ENCODE measurements at regions not wholly inside any gene's neighbourhood (a gene's known extent, or its start where the extent isn't known, plus 50 kb on each side); places are given as distances from the start of the nearest gene placed in this dataset.
"Not testable (repeated sequence)": the region's sequence is repeated elsewhere in the genome, so short reads cannot be mapped to it uniquely, and the experiment has no call there.

- ChIA-PET POLR2A (no interaction called here), CTCF (no interaction called here)
- no peak for TF ChIP-seq TEAD4 (IDR thresholded peaks at IDR 0.05; ENCODE audit: borderline replicate concordance, insufficient read depth)
- TF ChIP-seq GABPA (IDR thresholded peaks at IDR 0.05; ENCODE audit: low read depth): no peak
- TF ChIP-seq EP300 (IDR thresholded peaks at IDR 0.05; ENCODE audit: borderline replicate concordance in 1 of 2, low read depth in 1 of 2, low read length in 1 of 2): no peak
- no peak for TF ChIP-seq EZH2phosphoT487 (IDR thresholded peaks at IDR 0.05; ENCODE audit: borderline replicate concordance, low read depth)
- no peak for TF ChIP-seq NRF1 (IDR thresholded peaks at IDR 0.05; ENCODE audit: low read depth, low read length)
- TF ChIP-seq YY1 (IDR thresholded peaks at IDR 0.05; ENCODE audit: low read depth): no peak
- TF ChIP-seq GATA2 (CRISPR knock-in tag; IDR thresholded peaks at IDR 0.05): no peak
- TF ChIP-seq SMC3 (IDR thresholded peaks at IDR 0.05; ENCODE audit: low read depth, low read length): no peak
- TF ChIP-seq CTCF (IDR thresholded peaks at IDR 0.05): no peak
- no peak for TF ChIP-seq RAD21 (IDR thresholded peaks at IDR 0.05; ENCODE audit: low read length)
- no peak for TF ChIP-seq FOXM1 (IDR thresholded peaks at IDR 0.05; ENCODE audit: low read depth)
- TF ChIP-seq USF1 (IDR thresholded peaks at IDR 0.05; ENCODE audit: borderline replicate concordance, low read depth): no peak
- TF ChIP-seq RFX5 (IDR thresholded peaks at IDR 0.05; ENCODE audit: low read length): no peak
- H3K4me2 ChIP-seq: no peak overlapping the region
- no peaks in the 10 kb centered on the region for H3K79me2 ChIP-seq (ENCODE audit: insufficient read depth)
- no peaks in the 10 kb centered on the region for H3F3A ChIP-seq (replicated peaks; ENCODE audit: insufficient read depth)
- H3K27ac ChIP-seq (ENCODE audit: low read depth in 2 of 2, low read length in 1 of 2): no peak overlapping the region
- H4K20me1 ChIP-seq (ENCODE audit: insufficient read depth): no peaks in the 10 kb centered on the region
- no peaks in the 10 kb centered on the region for H3K4me1 ChIP-seq (ENCODE audit: control insufficient read depth in 1 of 2, insufficient read depth in 2 of 2, low read depth in 1 of 2, low read length in 1 of 2)
- H2AFZ ChIP-seq (ENCODE audit: low read depth): no peak overlapping the region
- 60% methylated on average over 6 of the region's 6 CpGs for WGBS (ENCODE audit: low lambda C conversion rate)
- no peaks in the 10 kb centered on the region for H3K27me3 ChIP-seq (ENCODE audit: insufficient read depth)
- H3K9me2 ChIP-seq: no peaks in the 10 kb centered on the region
- DNase-seq: no peak
- H3K9me3 ChIP-seq: no peaks in the 10 kb centered on the region
- no peaks in the 10 kb centered on the region for H3K36me3 ChIP-seq (replicated peaks in 1 of 2; ENCODE audit: control insufficient read depth in 1 of 2, insufficient read depth in 2 of 2, low read length in 1 of 2)
- no peak overlapping the region for H3K9ac ChIP-seq
- no peak overlapping the region for H3K4me3 ChIP-seq (ENCODE audit: low read depth in 2 of 2, low read length in 1 of 2)
Measured at GRCh38 chr10:43921478-43921877, 272.8 kb upstream of the ZNF32 start.

- DNase-seq, CTCF ChIA-PET: not testable (repeated sequence)
- 34% methylated on average over 11 of the region's 12 CpGs for WGBS (ENCODE audit: low lambda C conversion rate)
Measured at GRCh38 chr10:43920236-43920758, 271.6 kb upstream of the ZNF32 start.

More at GRCh38 chr10:43920236-43920758, 271.6 kb upstream of the ZNF32 start:
- H3K4me1 ChIP-seq (ENCODE audit: control insufficient read depth in 1 of 2, insufficient read depth in 2 of 2, low read depth in 1 of 2, low read length in 1 of 2); POLR2A ChIA-PET; H3K27me3 ChIP-seq (ENCODE audit: insufficient read depth); H3K79me2 ChIP-seq (ENCODE audit: insufficient read depth); H3K9me3 ChIP-seq; H3K4me2 ChIP-seq; H3K9me2 ChIP-seq; H3F3A ChIP-seq (replicated peaks; ENCODE audit: insufficient read depth); H3K36me3 ChIP-seq (replicated peaks in 1 of 2; ENCODE audit: control insufficient read depth in 1 of 2, insufficient read depth in 2 of 2, low read length in 1 of 2); H2AFZ ChIP-seq (ENCODE audit: low read depth); H3K27ac ChIP-seq (ENCODE audit: low read depth in 2 of 2, low read length in 1 of 2); H4K20me1 ChIP-seq (ENCODE audit: insufficient read depth); H3K4me3 ChIP-seq (ENCODE audit: low read depth in 2 of 2, low read length in 1 of 2); H3K9ac ChIP-seq: not testable (repeated sequence)
